ENCODE measurements at regions not wholly inside any gene's neighbourhood (a gene's known extent, or its start where the extent isn't known, plus 50 kb on each side); places are given as distances from the start of the nearest gene placed in this dataset.

GRCh38 chr4:107192601-107193000 is 156.5 kb upstream of the DKK2 start:
- TF ChIP-seq CTCF (IDR thresholded peaks at IDR 0.05; ENCODE audit: low read depth, low read length, poor library complexity, severe bottlenecking) (no peak), EZH2phosphoT487 (IDR thresholded peaks at IDR 0.05; ENCODE audit: borderline replicate concordance, low read length) (no peak)

Data from DOHH2 (cell line).